Heart left ventricle (tissue), 16 donors: ENCODE measurements at regions not wholly inside any gene's neighbourhood (a gene's known extent, or its start where the extent isn't known, plus 50 kb on each side); places are given as distances from the start of the nearest gene placed in this dataset.
"Not testable (repeated sequence)": the region's sequence is repeated elsewhere in the genome, so short reads cannot be mapped to it uniquely, and the experiment has no call there.

ENCODE experiments used
- ATAC-seq, 4 donors: fragments of 200-7000 bp; cut with Tn5 transposase; one replicate each; pipeline ENCODE4 v1.9.1; 2020 to 2022; ENCODE audit warnings: moderate library complexity in 4 of 4, mild to moderate bottlenecking in 3 of 4, moderate number of reproducible peaks in 1 of 4
- DNase-seq, 5 donors: peaks; one replicate each; pipeline ENCODE4 v3.0.0-alpha.2; 2020
- H3K27ac ChIP-seq, 12 donors: fragments of 200-600 bp; sonication (generic) in 4 of 12; one replicate each; pipeline versions ENCODE4 v1.5.0 to v1.8.0; 2016 to 2022; ENCODE audit warnings: mild to moderate bottlenecking in 2 of 12
- H3K27me3 ChIP-seq, 9 donors: fragments of 200-600 bp; sonication (generic) in 2 of 9; one replicate each; pipeline versions ENCODE4 v1.5.1 to v1.8.0; 2016 to 2022; ENCODE audit warnings: mild to moderate bottlenecking in 3 of 9
- H3K36me3 ChIP-seq, 9 donors: fragments of 200-600 bp; sonication (generic) in 2 of 9; one replicate each; pipeline versions ENCODE4 v1.5.0 to v1.8.0; 2018 to 2022; ENCODE audit warnings: mild to moderate bottlenecking in 2 of 9
- H3K4me1 ChIP-seq, 12 donors: fragments of 200-600 bp; sonication (generic) in 4 of 12; one replicate each; pipeline versions ENCODE4 v1.5.0 to v1.8.0; 2016 to 2022; ENCODE audit warnings: mild to moderate bottlenecking in 3 of 12
- H3K4me3 ChIP-seq, 12 donors: fragments of 200-600 bp; sonication (generic) in 4 of 12; one replicate each; pipeline versions ENCODE4 v1.5.0 to v1.8.0; 2017 to 2022; ENCODE audit warnings: mild to moderate bottlenecking in 9 of 12, moderate library complexity in 4 of 12
- H3K9me3 ChIP-seq, 12 donors: fragments of 200-600 bp; sonication (generic) in 4 of 12; one replicate each; pipeline versions ENCODE4 v1.5.0 to v1.8.0; 2016 to 2022; ENCODE audit warnings: mild to moderate bottlenecking in 1 of 12
- POLR2A ChIP-seq, 2 donors: fragments of 450-650 bp; IDR thresholded peaks; one replicate each; pipeline ENCODE4 v1.6.1; 2017; ENCODE audit warnings: antibody characterized with exemption in 2 of 2, mild to moderate bottlenecking in 2 of 2, moderate library complexity in 2 of 2
- WGBS, 4 donors: extraction: QIAGEN DNeasy Blood & Tissue Kit in 2 of 4; methylation state at CpG; one replicate each; pipeline versions ENCODE4 v1.1.5 to v1.1.7; 2013 to 2018; 5-methylcytosine and 5-hydroxymethylcytosine counted together
- intact Hi-C, 10 donors: fragments of 100-400 bp; cut with DNase I; formaldehyde crosslinking; loops; one replicate each; pipeline versions ENCODE4 v1.11.1 to v1.14.2; 2022
- TF ChIP-seq, protein P1 (sequence below), 12 donors: fragments of 200-600 bp; sonication (generic) in 4 of 12; IDR thresholded peaks; one replicate each; pipeline versions ENCODE4 v1.5.0 to v1.8.0; 2018 to 2022; ENCODE audit warnings: antibody characterized with exemption in 12 of 12, mild to moderate bottlenecking in 5 of 12
- donor health status: ischemic (EF 13 %, LVEDD 7.1; RV severe dilation, severe dysfunction).
- donor health status: healthy with polysubstance abuse.
- donor health status: DM: no; HTN: yes; CAD: no.
- donor health status: DM: no; HTN: no; CAD: no.
- donor health status: ischemic (EF 25% LVEDD 6.9; RV normal size, moderate dysfunction).
- donor health status: ischemic (EF 25% LVEDD 5.7; RV mildly dilated, moderate dysfunction).
- donor health status: healthy.
- donor health status: DM: yes; HTN: yes; CAD: no.
- donor health status: ischemic (EF 35%, LVEDD 5.7; RV mildly dilated, moderate dysfunction).
- donor health status: nonischemic (EF 11% LVEDD 7.7; RV severe dilation, severe dysfunction).
- donor health status: DM: yes; HTN: yes; CAD: no.
- donor health status: PGD.
- donor health status: ischemic (EF 29% LVEDD 5.4; RV normal size, mild dysfunction).
- donor health status: nonischemic (EF 23%, LVEDD 6.1; RV moderate dilation, normal function).

DNA sequence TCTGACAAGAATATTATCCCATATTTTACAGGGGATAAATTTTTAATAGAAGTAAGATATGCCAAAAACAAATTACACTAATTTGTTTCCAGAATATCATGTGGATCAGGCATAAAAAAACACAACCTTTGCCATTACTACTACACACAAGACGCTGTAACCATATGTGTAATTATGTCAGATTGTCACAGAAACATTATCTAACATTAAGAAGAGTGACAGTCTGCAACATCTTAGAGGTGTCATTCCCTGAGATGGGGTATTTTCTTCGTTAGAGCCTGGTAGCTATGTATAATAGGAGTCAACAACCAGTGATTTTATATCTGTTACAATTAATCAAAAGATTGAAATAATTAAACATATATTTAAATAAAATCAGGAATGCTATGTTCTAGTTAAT is 518.9 kb downstream of the RERGL start:
- DNase-seq (no peak), ATAC-seq (no peak)
- Histone ChIP-seq H3K36me3 (no peaks in the 10 kb centered on the region), H3K9me3 (no peaks in the 10 kb centered on the region), H3K4me1 (no peaks in the 10 kb centered on the region), H3K27me3 (no peaks in the 10 kb centered on the region), H3K4me3 (no peak overlapping the region), H3K27ac (no peak overlapping the region)
- intact Hi-C loops: no loop called here
- WGBS, 4 donors: 44 to 56% (median 50%) methylated on average over 2 of the region's 2 CpGs
- TF ChIP-seq POLR2A (IDR thresholded peaks at IDR 0.05): no peak
- TF ChIP-seq, protein P1, sequence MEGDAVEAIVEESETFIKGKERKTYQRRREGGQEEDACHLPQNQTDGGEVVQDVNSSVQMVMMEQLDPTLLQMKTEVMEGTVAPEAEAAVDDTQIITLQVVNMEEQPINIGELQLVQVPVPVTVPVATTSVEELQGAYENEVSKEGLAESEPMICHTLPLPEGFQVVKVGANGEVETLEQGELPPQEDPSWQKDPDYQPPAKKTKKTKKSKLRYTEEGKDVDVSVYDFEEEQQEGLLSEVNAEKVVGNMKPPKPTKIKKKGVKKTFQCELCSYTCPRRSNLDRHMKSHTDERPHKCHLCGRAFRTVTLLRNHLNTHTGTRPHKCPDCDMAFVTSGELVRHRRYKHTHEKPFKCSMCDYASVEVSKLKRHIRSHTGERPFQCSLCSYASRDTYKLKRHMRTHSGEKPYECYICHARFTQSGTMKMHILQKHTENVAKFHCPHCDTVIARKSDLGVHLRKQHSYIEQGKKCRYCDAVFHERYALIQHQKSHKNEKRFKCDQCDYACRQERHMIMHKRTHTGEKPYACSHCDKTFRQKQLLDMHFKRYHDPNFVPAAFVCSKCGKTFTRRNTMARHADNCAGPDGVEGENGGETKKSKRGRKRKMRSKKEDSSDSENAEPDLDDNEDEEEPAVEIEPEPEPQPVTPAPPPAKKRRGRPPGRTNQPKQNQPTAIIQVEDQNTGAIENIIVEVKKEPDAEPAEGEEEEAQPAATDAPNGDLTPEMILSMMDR (IDR thresholded peaks at IDR 0.05): no peak

DNA sequence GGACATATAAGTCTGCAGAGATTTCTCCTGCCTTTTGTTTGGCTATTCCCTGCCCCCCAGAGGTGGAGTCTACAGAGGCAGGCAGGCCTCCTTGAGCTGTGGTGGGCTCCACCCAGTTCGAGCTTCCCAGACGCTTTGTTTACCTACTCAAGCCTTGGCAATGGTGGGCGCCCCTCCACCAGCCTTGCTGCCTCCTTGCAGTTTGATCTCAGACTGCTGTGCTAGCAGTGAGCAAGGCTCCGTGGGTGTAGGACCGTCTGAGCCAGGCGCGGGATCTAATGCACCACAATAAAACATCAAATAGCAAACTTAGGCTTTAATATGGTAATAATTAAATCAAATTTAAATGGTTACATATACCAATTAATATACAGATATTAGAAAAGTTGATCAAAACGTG is 525.4 kb downstream of the RERGL start:
- ATAC-seq, H3K27me3 ChIP-seq, DNase-seq, H3K4me1 ChIP-seq, intact Hi-C loops, H3K36me3 ChIP-seq, H3K4me3 ChIP-seq, H3K27ac ChIP-seq: not testable (repeated sequence)
- 76 to 81% (median 79%) methylated on average over 8 of the region's 8 CpGs for WGBS, 4 donors
- H3K9me3 ChIP-seq: peaks cover 0 to 13% (median 0%) of the 10 kb centered on the region in 12 donors

DNA sequence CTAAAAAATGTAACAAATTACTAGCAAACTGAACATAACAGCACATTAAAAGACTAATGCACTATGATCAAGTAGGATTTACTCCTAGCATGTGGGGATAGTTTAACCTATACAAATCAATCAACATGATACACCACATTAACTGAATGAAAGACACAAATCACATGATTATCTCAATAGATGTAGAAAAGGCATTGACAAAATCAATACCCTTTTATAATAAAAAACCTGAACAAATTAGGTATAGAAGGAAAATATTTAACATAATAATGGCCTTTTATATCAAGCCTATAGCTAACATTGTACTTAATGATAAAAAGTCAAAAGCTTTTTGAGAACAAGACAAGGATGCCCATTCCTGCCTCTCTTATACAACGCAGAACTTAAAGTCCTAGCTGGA is 540.0 kb downstream of the RERGL start:
- Histone ChIP-seq H3K9me3 (peaks cover 0 to 31% (median 12%) of the 10 kb centered on the region in 12 donors), H3K4me1 (no peaks in the 10 kb centered on the region), H3K27me3 (no peaks in the 10 kb centered on the region), H3K36me3 (no peaks in the 10 kb centered on the region), H3K27ac (no peak overlapping the region), H3K4me3 (no peak overlapping the region)
- intact Hi-C loops: no loop called here
- 77 to 87% (median 85%) methylated on average over 1 of the region's 1 CpG for WGBS, 4 donors
- DNase-seq: no peak
- no peak for TF ChIP-seq POLR2A (IDR thresholded peaks at IDR 0.05)
- TF ChIP-seq, protein P1 (IDR thresholded peaks at IDR 0.05): no peak
- no peak for ATAC-seq

DNA sequence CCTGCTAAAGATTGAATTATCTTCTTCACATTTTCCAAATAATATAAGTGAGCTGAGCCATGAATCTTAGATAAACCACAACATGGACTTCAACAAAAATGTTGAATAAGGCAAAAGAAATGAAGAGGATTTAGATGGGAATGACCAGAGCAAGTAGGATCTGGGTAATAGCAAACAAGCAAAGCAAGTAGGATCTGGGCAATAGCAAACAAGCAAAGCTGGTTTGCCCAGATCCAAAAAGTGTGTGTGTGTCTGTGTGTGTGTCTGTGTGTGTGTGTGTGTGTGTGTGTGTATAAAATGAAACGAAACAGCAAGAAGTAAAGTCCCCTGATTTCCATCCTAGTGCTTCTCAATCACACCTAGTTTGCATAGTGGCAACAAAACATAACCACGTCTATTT is 549.1 kb downstream of the RERGL start:
- Histone ChIP-seq H3K4me1 (no peaks in the 10 kb centered on the region), H3K9me3 (peaks cover 0 to 26% (median 10%) of the 10 kb centered on the region in 12 donors), H3K27ac (no peak overlapping the region), H3K36me3 (no peaks in the 10 kb centered on the region), H3K27me3 (no peaks in the 10 kb centered on the region), H3K4me3 (no peak overlapping the region)
- ATAC-seq (no peak), DNase-seq (no peak)
- WGBS, 4 donors: 57 to 64% (median 60%) methylated on average over 2 of the region's 2 CpGs
- intact Hi-C loops: no loop called here
- no peak for TF ChIP-seq POLR2A (IDR thresholded peaks at IDR 0.05)
- TF ChIP-seq, protein P1 (IDR thresholded peaks at IDR 0.05): no peak

DNA sequence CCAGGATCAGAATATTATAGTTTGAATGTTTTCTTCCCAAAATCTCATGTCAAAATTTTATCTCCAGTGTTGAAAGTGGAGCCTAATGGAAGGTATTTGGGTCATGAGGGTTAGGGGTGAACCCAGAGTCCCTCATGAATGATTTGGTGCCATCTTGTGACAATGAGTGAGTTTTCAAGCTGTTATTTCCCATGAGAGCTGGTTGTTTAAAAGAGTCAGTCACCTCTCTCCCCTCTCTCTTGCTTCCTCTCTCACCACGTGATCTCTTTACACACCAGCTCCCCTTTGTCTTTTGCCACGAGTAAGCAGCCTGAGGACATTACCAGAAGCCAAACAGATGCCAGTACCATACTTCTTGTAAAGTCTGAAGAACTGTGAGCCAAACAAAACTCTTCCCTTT is 561.6 kb downstream of the RERGL start:
- Histone ChIP-seq H3K27me3 (no peaks in the 10 kb centered on the region), H3K4me1 (no peaks in the 10 kb centered on the region), H3K9me3 (peaks cover 0 to 9% (median 0%) of the 10 kb centered on the region in 12 donors), H3K36me3 (no peaks in the 10 kb centered on the region), H3K27ac (no peak overlapping the region), H3K4me3 (no peak overlapping the region)
- intact Hi-C loops: no loop called here
- ATAC-seq: no peak
- WGBS, 4 donors: 11 to 18% (median 14%) methylated on average over 2 of the region's 2 CpGs
- no peak for DNase-seq
- no peak for TF ChIP-seq POLR2A (IDR thresholded peaks at IDR 0.05)
- TF ChIP-seq, protein P1 (IDR thresholded peaks at IDR 0.05): no peak
